DND-41 (cell line): ENCODE measurements at regions not wholly inside any gene's neighbourhood (a gene's known extent, or its start where the extent isn't known, plus 50 kb on each side); places are given as distances from the start of the nearest gene placed in this dataset.

Experiments used
- ATAC-seq: fragments of 200-7000 bp; cut with Tn5 transposase; 3 replicates; pipeline ENCODE4 v1.9.1; 2021; ENCODE audit warnings: low read depth; ENCODE audit not compliant: insufficient read depth
- DNase-seq: peaks from one replicate; pipeline ENCODE4 v3.0.0-alpha.2; 2020
- H2AFZ ChIP-seq: 2 replicates; pipeline ENCODE4 v1.6.0; 2012; ENCODE audit warnings: low read depth, low read length
- H3K27ac ChIP-seq: 2 replicates; pipeline ENCODE4 v1.5.1; 2012; ENCODE audit warnings: low read length, inconsistent platforms
- H3K27me3 ChIP-seq: fragments of 200-600 bp; sonication (generic); 2 replicates; pipeline ENCODE4 v1.6.0; 2012; ENCODE audit warnings: low read length, mild to moderate bottlenecking, inconsistent platforms; ENCODE audit not compliant: insufficient read depth, poor library complexity
- H3K36me3 ChIP-seq: 2 replicates; pipeline ENCODE4 v1.5.1; 2012; ENCODE audit warnings: low read length, inconsistent platforms; ENCODE audit not compliant: insufficient read depth
- H3K4me1 ChIP-seq: 2 replicates; pipeline ENCODE4 v1.5.1; 2012; ENCODE audit warnings: mild to moderate bottlenecking, low read length; ENCODE audit not compliant: insufficient read depth
- H3K4me2 ChIP-seq: 2 replicates; pipeline ENCODE4 v1.6.0; 2012; ENCODE audit warnings: mild to moderate bottlenecking, moderate library complexity, low read length, inconsistent platforms; ENCODE audit not compliant: insufficient read depth
- H3K4me3 ChIP-seq, 2 experiments: fragments of 200-600 bp in 1 of 2; shearing (Covaris generic) in 1 of 2; 2 replicates each; pipeline ENCODE4 v1.5.1; 2012 to 2016; ENCODE audit warnings: inconsistent platforms in 2 of 2, low read length in 2 of 2, mild to moderate bottlenecking in 2 of 2, low read depth in 1 of 2, moderate library complexity in 1 of 2
- H3K79me2 ChIP-seq: 2 replicates; pipeline ENCODE4 v1.6.0; 2012; ENCODE audit warnings: low read length, inconsistent platforms; ENCODE audit not compliant: insufficient read depth
- H3K9ac ChIP-seq: 2 replicates; pipeline ENCODE4 v1.6.0; 2012; ENCODE audit warnings: low read depth, mild to moderate bottlenecking, inconsistent platforms, low read length, moderate library complexity
- H3K9me3 ChIP-seq: 2 replicates; pipeline ENCODE4 v1.5.1; 2012; ENCODE audit warnings: low read length, moderate library complexity, mild to moderate bottlenecking, inconsistent platforms; ENCODE audit not compliant: insufficient read depth, severe bottlenecking
- H4K20me1 ChIP-seq: 2 replicates; pipeline ENCODE4 v1.6.0; 2012; ENCODE audit warnings: low read length; ENCODE audit not compliant: insufficient read depth
- CTCF ChIP-seq: IDR thresholded peaks from 2 replicates; pipeline ENCODE4 v1.5.1; 2012; ENCODE audit warnings: borderline replicate concordance, low read length, moderate library complexity, mild to moderate bottlenecking; ENCODE audit not compliant: poor library complexity, severe bottlenecking; ENCODE audit errors: extremely low read depth
- EZH2 ChIP-seq: IDR thresholded peaks from 3 replicates; pipeline ENCODE4 v1.6.1; 2012; ENCODE audit warnings: borderline replicate concordance, low read depth, mild to moderate bottlenecking, moderate library complexity, low read length, inconsistent platforms; ENCODE audit not compliant: severe bottlenecking

GRCh38 chr16:51869176-51869575, 677.8 kb downstream of the TOX3 start:
- peaks cover 2% of the 10 kb centered on the region for H3K27me3 ChIP-seq
- H3K36me3 ChIP-seq = no peaks in the 10 kb centered on the region
- H3K4me2 ChIP-seq = no peak overlapping the region
- H3K4me1 ChIP-seq = no peaks in the 10 kb centered on the region
- no peaks in the 10 kb centered on the region for H4K20me1 ChIP-seq
- H3K79me2 ChIP-seq = no peaks in the 10 kb centered on the region
- ATAC-seq (no peak), DNase-seq (no peak)
- H3K4me3 ChIP-seq = no peak overlapping the region
- H3K9me3 ChIP-seq = no peaks in the 10 kb centered on the region
- TF ChIP-seq EZH2 (no peak), CTCF (no peak)
- no peak overlapping the region for H3K27ac ChIP-seq
- H3K9ac ChIP-seq = no peak overlapping the region
- no peak overlapping the region for H2AFZ ChIP-seq

GRCh38 chr16:51868631-51869030, 678.3 kb downstream of the TOX3 start:
- Histone ChIP-seq H3K4me3 (no peak overlapping the region), H3K27ac (no peak overlapping the region), H3K9ac (no peak overlapping the region), H3K9me3 (no peaks in the 10 kb centered on the region), H4K20me1 (no peaks in the 10 kb centered on the region), H2AFZ (no peak overlapping the region), H3K4me2 (no peak overlapping the region), H3K4me1 (no peaks in the 10 kb centered on the region), H3K27me3 (peaks cover 2% of the 10 kb centered on the region), H3K36me3 (no peaks in the 10 kb centered on the region), H3K79me2 (no peaks in the 10 kb centered on the region)
- ATAC-seq (no peak), DNase-seq (no peak)
- TF ChIP-seq EZH2 (no peak), CTCF (no peak)

GRCh38 chr16:51867386-51868065, 679.4 kb downstream of the TOX3 start:
- DNase-seq = no peak
- H3K9me3 ChIP-seq = no peaks in the 10 kb centered on the region
- no peak overlapping the region for H2AFZ ChIP-seq
- no peaks in the 10 kb centered on the region for H3K79me2 ChIP-seq
- TF ChIP-seq EZH2 = no peak
- no peak for TF ChIP-seq CTCF
- no peak overlapping the region for H3K9ac ChIP-seq
- no peak overlapping the region for H3K4me2 ChIP-seq
- no peak overlapping the region for H3K27ac ChIP-seq
- H3K4me1 ChIP-seq = no peaks in the 10 kb centered on the region
- no peak for ATAC-seq
- peaks cover 2% of the 10 kb centered on the region for H3K27me3 ChIP-seq
- H3K36me3 ChIP-seq = no peaks in the 10 kb centered on the region
- no peak overlapping the region for H3K4me3 ChIP-seq
- no peaks in the 10 kb centered on the region for H4K20me1 ChIP-seq
